GM12878 (cell line): ENCODE measurements at regions not wholly inside any gene's neighbourhood (a gene's known extent, or its start where the extent isn't known, plus 50 kb on each side); places are given as distances from the start of the nearest gene placed in this dataset.

Experiments
- ATF2 ChIP-seq: IDR thresholded peaks from 2 replicates; pipeline ENCODE4 v1.6.1; 2012; ENCODE audit warnings: low read length, inconsistent platforms
- BMI1 ChIP-seq: fragments of 450-650 bp; IDR thresholded peaks from 2 replicates; pipeline ENCODE4 v1.6.1; 2016; ENCODE audit warnings: mild to moderate bottlenecking, moderate library complexity, borderline replicate concordance
- CEBPZ ChIP-seq: fragments of 150-350 bp; IDR thresholded peaks from 2 replicates; pipeline ENCODE4 v1.6.1; 2016; ENCODE audit warnings: low read depth, low read length
- EP300 ChIP-seq, 2 experiments: fragments of 150-350 bp in 1 of 2; IDR thresholded peaks; 2 replicates each; pipeline ENCODE4 v1.6.1; 2011 to 2012; ENCODE audit warnings: low read depth in 2 of 2, low read length in 2 of 2, borderline replicate concordance in 1 of 2, improper control_type of control experiment in 1 of 2, inconsistent platforms in 1 of 2; ENCODE audit not compliant: control insufficient read depth in 1 of 2
- HSF1 ChIP-seq: fragments of 150-350 bp; IDR thresholded peaks from 2 replicates; pipeline ENCODE4 v1.6.1; 2014; ENCODE audit warnings: mild to moderate bottlenecking, low read depth, low read length
- MXI1 ChIP-seq: fragments of 150-350 bp; IDR thresholded peaks from 2 replicates; pipeline ENCODE4 v1.6.1; 2011; ENCODE audit warnings: low read depth, mild to moderate bottlenecking, inconsistent platforms, low read length, improper control_type of control experiment
- SKIL ChIP-seq: fragments of 450-650 bp; IDR thresholded peaks from 2 replicates; pipeline ENCODE4 v1.6.1; 2017; ENCODE audit warnings: mild to moderate bottlenecking, low read depth, inconsistent platforms; ENCODE audit not compliant: poor library complexity, severe bottlenecking

- no peak for TF ChIP-seq CEBPZ
- no peak for TF ChIP-seq EP300 (IDR thresholded peaks at IDR 0.05; ENCODE audit: borderline replicate concordance in 1 of 2, control insufficient read depth in 1 of 2, low read depth in 2 of 2, low read length in 2 of 2)
- no peak for TF ChIP-seq SKIL
- TF ChIP-seq BMI1 = no peak
- no peak for TF ChIP-seq HSF1
- no peak for TF ChIP-seq MXI1
- TF ChIP-seq ATF2 = no peak
- TF ChIP-seq, all 136 proteins: peak for 0
Measured at GRCh38 chr11:122234780-122235179, 118.8 kb upstream of the BLID start (continued).
